GM13976 (cell line): ENCODE measurements at regions not wholly inside any gene's neighbourhood (a gene's known extent, or its start where the extent isn't known, plus 50 kb on each side); places are given as distances from the start of the nearest gene placed in this dataset.

Experiments
- DNase-seq: peaks from one replicate; pipeline ENCODE4 v3.0.0; 2012; ENCODE audit warnings: low spot score
- CTCF ChIP-seq: IDR thresholded peaks from 2 replicates; pipeline ENCODE4 v1.5.1; 2012; ENCODE audit warnings: borderline replicate concordance, mild to moderate bottlenecking; ENCODE audit not compliant: insufficient read depth; ENCODE audit errors: extremely low read depth, missing control alignments, control extremely low read depth
- in situ Hi-C: fragments of 300-500 bp; cut with MboI; formaldehyde crosslinking; loops from one replicate; pipeline ENCODE4 v1.12.0; 2022; ENCODE audit warnings: low sequenced_read_pairs, mixed read lengths, inconsistent platforms; ENCODE audit not compliant: unreplicated experiment

GRCh38 chr6:1181939-1182605 lies 129.8 kb upstream of the FOXQ1 start:
- no peak for TF ChIP-seq CTCF
- no peak for DNase-seq
- in situ Hi-C loops = no loop called here

- in situ Hi-C loops = no loop called here
- no peak for DNase-seq
- TF ChIP-seq CTCF = no peak
Observed at GRCh38 chr6:1179571-1180459, 132.1 kb upstream of the FOXQ1 start.

GRCh38 chr6:1178590-1178989 lies 133.3 kb upstream of the FOXQ1 start:
- DNase-seq = no peak
- TF ChIP-seq CTCF = no peak
- in situ Hi-C loops = no loop called here

- in situ Hi-C loops = no loop called here
- no peak for TF ChIP-seq CTCF
- no peak for DNase-seq
Observed at GRCh38 chr6:1176567-1176966, 135.3 kb upstream of the FOXQ1 start.

- no peak for DNase-seq
- TF ChIP-seq CTCF = no peak
- in situ Hi-C loops = no loop called here
Observed at GRCh38 chr6:1175877-1176276, 136.0 kb upstream of the FOXQ1 start.

GRCh38 chr6:1170794-1171193 lies 141.1 kb upstream of the FOXQ1 start:
- no peak for DNase-seq
- in situ Hi-C loops = no loop called here
- TF ChIP-seq CTCF = no peak
